IgD-negative memory B cell (primary cell): ENCODE measurements at regions not wholly inside any gene's neighbourhood (a gene's known extent, or its start where the extent isn't known, plus 50 kb on each side); places are given as distances from the start of the nearest gene placed in this dataset.
"Not testable (repeated sequence)": the region's sequence is repeated elsewhere in the genome, so short reads cannot be mapped to it uniquely, and the experiment has no call there.

Experiments
- H3K27ac Mint-ChIP-seq, 3 donors: one replicate each; pipeline ENCODE4 v1.8.0; 2020 to 2022; ENCODE audit warnings: mild to moderate bottlenecking in 3 of 3, mixed read lengths in 3 of 3, moderate library complexity in 1 of 3
- H3K27me3 Mint-ChIP-seq: one replicate; pipeline ENCODE4 v1.8.0; 2021; ENCODE audit warnings: mixed read lengths
- H3K36me3 Mint-ChIP-seq: one replicate; pipeline ENCODE4 v1.8.0; 2020; ENCODE audit warnings: mild to moderate bottlenecking, mixed read lengths
- H3K4me1 Mint-ChIP-seq, 3 donors: one replicate each; pipeline ENCODE4 v1.8.0; 2020 to 2022; ENCODE audit warnings: mixed read lengths in 3 of 3, mild to moderate bottlenecking in 1 of 3
- H3K4me3 Mint-ChIP-seq, 4 donors: one replicate each; pipeline ENCODE4 v1.8.0; 2020 to 2022; ENCODE audit warnings: mild to moderate bottlenecking in 4 of 4, mixed read lengths in 4 of 4, moderate library complexity in 3 of 4
- H3K9me3 Mint-ChIP-seq, 3 donors: one replicate each; pipeline ENCODE4 v1.8.0; 2020 to 2021; ENCODE audit warnings: mixed read lengths in 3 of 3, mild to moderate bottlenecking in 1 of 3

- no peaks in the 10 kb centered on the region for H3K36me3 Mint-ChIP-seq
- H3K27ac Mint-ChIP-seq, result no peak overlapping the region
- no peak overlapping the region for H3K4me3 Mint-ChIP-seq
- H3K9me3 Mint-ChIP-seq, result no peaks in the 10 kb centered on the region
- no peaks in the 10 kb centered on the region for H3K4me1 Mint-ChIP-seq
- H3K27me3 Mint-ChIP-seq, result no peaks in the 10 kb centered on the region
Measured at GRCh38 chr12:74646831-74647230, 109.2 kb downstream of the ATXN7L3B start.

GRCh38 chr12:74647256-74647655, 109.6 kb downstream of the ATXN7L3B start:
- H3K4me3 Mint-ChIP-seq, result no peak overlapping the region
- no peak overlapping the region for H3K27ac Mint-ChIP-seq
- no peaks in the 10 kb centered on the region for H3K36me3 Mint-ChIP-seq
- H3K4me1 Mint-ChIP-seq, result no peaks in the 10 kb centered on the region
- H3K27me3 Mint-ChIP-seq, result no peaks in the 10 kb centered on the region
- no peaks in the 10 kb centered on the region for H3K9me3 Mint-ChIP-seq

- no peak overlapping the region for H3K4me3 Mint-ChIP-seq
- H3K36me3 Mint-ChIP-seq, result no peaks in the 10 kb centered on the region
- no peaks in the 10 kb centered on the region for H3K27me3 Mint-ChIP-seq
- no peak overlapping the region for H3K27ac Mint-ChIP-seq
- peaks cover 0 to 2% (median 0%) of the 10 kb centered on the region in 3 donors for H3K9me3 Mint-ChIP-seq
- H3K4me1 Mint-ChIP-seq, result no peaks in the 10 kb centered on the region
Measured at GRCh38 chr12:74656251-74656650, 118.6 kb downstream of the ATXN7L3B start.

- Mint-ChIP-seq H3K4me1 (no peaks in the 10 kb centered on the region), H3K27ac (no peak overlapping the region), H3K9me3 (peaks cover 0 to 2% (median 0%) of the 10 kb centered on the region in 3 donors), H3K27me3 (no peaks in the 10 kb centered on the region), H3K36me3 (no peaks in the 10 kb centered on the region), H3K4me3 (no peak overlapping the region)
Measured at GRCh38 chr12:74660442-74660841, 122.8 kb downstream of the ATXN7L3B start.

- H3K4me1 Mint-ChIP-seq, result no peaks in the 10 kb centered on the region
- no peaks in the 10 kb centered on the region for H3K27me3 Mint-ChIP-seq
- H3K27ac Mint-ChIP-seq, result no peak overlapping the region
- no peak overlapping the region for H3K4me3 Mint-ChIP-seq
- no peaks in the 10 kb centered on the region for H3K36me3 Mint-ChIP-seq
- no peaks in the 10 kb centered on the region for H3K9me3 Mint-ChIP-seq
Measured at GRCh38 chr12:74663958-74664357, 126.3 kb downstream of the ATXN7L3B start.

- H3K36me3 Mint-ChIP-seq, result no peaks in the 10 kb centered on the region
- no peaks in the 10 kb centered on the region for H3K4me1 Mint-ChIP-seq
- no peaks in the 10 kb centered on the region for H3K9me3 Mint-ChIP-seq
- H3K27me3 Mint-ChIP-seq, result no peaks in the 10 kb centered on the region
- H3K27ac Mint-ChIP-seq, result no peak overlapping the region
- H3K4me3 Mint-ChIP-seq, result no peak overlapping the region
Measured at GRCh38 chr12:74665690-74666089, 128.1 kb downstream of the ATXN7L3B start.

- Mint-ChIP-seq H3K27me3 (no peaks in the 10 kb centered on the region), H3K36me3 (no peaks in the 10 kb centered on the region), H3K4me1 (no peaks in the 10 kb centered on the region), H3K9me3 (peaks cover 0 to 3% (median 0%) of the 10 kb centered on the region in 3 donors), H3K27ac (no peak overlapping the region), H3K4me3 (no peak overlapping the region)
Measured at GRCh38 chr12:74671421-74671820, 133.8 kb downstream of the ATXN7L3B start.

- not testable (repeated sequence) for H3K36me3 Mint-ChIP-seq, H3K4me3 Mint-ChIP-seq
Measured at GRCh38 chr12:74676955-74677354, 139.3 kb downstream of the ATXN7L3B start.

GRCh38 chr12:74685385-74685784, 147.8 kb downstream of the ATXN7L3B start:
- Mint-ChIP-seq H3K36me3 (no peaks in the 10 kb centered on the region), H3K4me3 (no peak overlapping the region), H3K9me3 (peaks cover 0 to 7% (median 4%) of the 10 kb centered on the region in 3 donors), H3K4me1 (peaks cover 0 to 2% (median 0%) of the 10 kb centered on the region in 3 donors), H3K27me3 (no peaks in the 10 kb centered on the region), H3K27ac (no peak overlapping the region)

More at GRCh38 chr12:74676955-74677354, 139.3 kb downstream of the ATXN7L3B start:
- H3K4me1 Mint-ChIP-seq, H3K27me3 Mint-ChIP-seq, H3K9me3 Mint-ChIP-seq, H3K27ac Mint-ChIP-seq: not testable (repeated sequence)

GRCh38 chr12:74689071-74689655, 151.5 kb downstream of the ATXN7L3B start:
- no peak overlapping the region for H3K4me3 Mint-ChIP-seq
- no peaks in the 10 kb centered on the region for H3K36me3 Mint-ChIP-seq
- H3K27me3 Mint-ChIP-seq, result no peaks in the 10 kb centered on the region
- H3K4me1 Mint-ChIP-seq, result no peaks in the 10 kb centered on the region
- no peak overlapping the region for H3K27ac Mint-ChIP-seq
- H3K9me3 Mint-ChIP-seq, result peaks cover 0 to 4% (median 0%) of the 10 kb centered on the region in 3 donors

GRCh38 chr12:74689929-74690328, 152.3 kb downstream of the ATXN7L3B start:
- Mint-ChIP-seq H3K4me3 (no peak overlapping the region), H3K4me1 (no peaks in the 10 kb centered on the region), H3K36me3 (no peaks in the 10 kb centered on the region), H3K9me3 (peaks cover 0 to 4% (median 0%) of the 10 kb centered on the region in 3 donors), H3K27me3 (no peaks in the 10 kb centered on the region), H3K27ac (peak overlapping the region in 1 of 3 donors; percentile 74)

GRCh38 chr12:74719447-74719846, 181.8 kb downstream of the ATXN7L3B start:
- H3K36me3 Mint-ChIP-seq, result no peaks in the 10 kb centered on the region
- no peaks in the 10 kb centered on the region for H3K27me3 Mint-ChIP-seq
- H3K27ac Mint-ChIP-seq, result no peak overlapping the region
- no peaks in the 10 kb centered on the region for H3K9me3 Mint-ChIP-seq
- H3K4me3 Mint-ChIP-seq, result no peak overlapping the region
- H3K4me1 Mint-ChIP-seq, result no peaks in the 10 kb centered on the region

- Mint-ChIP-seq H3K4me3 (no peak overlapping the region), H3K27ac (no peak overlapping the region), H3K9me3 (no peaks in the 10 kb centered on the region), H3K36me3 (no peaks in the 10 kb centered on the region), H3K27me3 (no peaks in the 10 kb centered on the region), H3K4me1 (no peaks in the 10 kb centered on the region)
Measured at GRCh38 chr12:74722709-74723108, 185.1 kb downstream of the ATXN7L3B start.

GRCh38 chr12:74725154-74725553, 187.5 kb downstream of the ATXN7L3B start:
- Mint-ChIP-seq H3K4me3 (no peak overlapping the region), H3K27me3 (no peaks in the 10 kb centered on the region), H3K36me3 (no peaks in the 10 kb centered on the region), H3K4me1 (no peaks in the 10 kb centered on the region), H3K9me3 (peaks cover 0 to 4% (median 0%) of the 10 kb centered on the region in 3 donors), H3K27ac (no peak overlapping the region)

- peaks cover 0 to 4% (median 1%) of the 10 kb centered on the region in 3 donors for H3K9me3 Mint-ChIP-seq
- no peaks in the 10 kb centered on the region for H3K27me3 Mint-ChIP-seq
- H3K4me1 Mint-ChIP-seq, result no peaks in the 10 kb centered on the region
- no peak overlapping the region for H3K27ac Mint-ChIP-seq
- no peaks in the 10 kb centered on the region for H3K36me3 Mint-ChIP-seq
- no peak overlapping the region for H3K4me3 Mint-ChIP-seq
Measured at GRCh38 chr12:74728006-74728405, 190.4 kb downstream of the ATXN7L3B start.

- Mint-ChIP-seq H3K9me3 (peaks cover 0 to 4% (median 1%) of the 10 kb centered on the region in 3 donors), H3K27ac (no peak overlapping the region), H3K4me3 (no peak overlapping the region), H3K36me3 (no peaks in the 10 kb centered on the region), H3K4me1 (no peaks in the 10 kb centered on the region), H3K27me3 (no peaks in the 10 kb centered on the region)
Measured at GRCh38 chr12:74732164-74732784, 194.6 kb downstream of the ATXN7L3B start.
